ENCODE measurements at regions not wholly inside any gene's neighbourhood (a gene's known extent, or its start where the extent isn't known, plus 50 kb on each side); places are given as distances from the start of the nearest gene placed in this dataset.

DNA sequence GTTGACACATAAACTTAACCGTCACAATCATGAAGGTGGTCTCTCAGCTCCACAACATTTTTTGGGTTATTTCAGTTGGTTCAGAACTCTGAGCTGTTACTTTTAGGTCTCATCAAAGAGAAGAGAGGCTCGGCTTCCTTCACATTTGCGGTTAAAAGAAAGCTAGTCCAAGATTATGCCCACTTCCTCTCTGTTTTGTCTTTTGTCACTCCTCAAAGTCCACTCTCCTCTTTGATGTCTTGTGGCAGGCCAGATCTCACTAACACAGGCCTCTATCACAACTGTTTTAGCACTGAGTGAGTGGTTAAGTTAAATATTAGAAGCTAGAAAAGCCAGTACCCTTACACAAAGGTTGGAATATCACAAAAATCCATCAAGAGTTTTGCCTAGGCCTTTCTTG lies 195.7 kb downstream of the FCRL5 start:
- TF ChIP-seq EP300 (IDR thresholded peaks at IDR 0.05) (no peak), POLR2A (IDR thresholded peaks at IDR 0.05; ENCODE audit: low read depth) (no peak), POLR2AphosphoS5 (IDR thresholded peaks at IDR 0.05) (no peak)
- TF ChIP-seq, protein P1, sequence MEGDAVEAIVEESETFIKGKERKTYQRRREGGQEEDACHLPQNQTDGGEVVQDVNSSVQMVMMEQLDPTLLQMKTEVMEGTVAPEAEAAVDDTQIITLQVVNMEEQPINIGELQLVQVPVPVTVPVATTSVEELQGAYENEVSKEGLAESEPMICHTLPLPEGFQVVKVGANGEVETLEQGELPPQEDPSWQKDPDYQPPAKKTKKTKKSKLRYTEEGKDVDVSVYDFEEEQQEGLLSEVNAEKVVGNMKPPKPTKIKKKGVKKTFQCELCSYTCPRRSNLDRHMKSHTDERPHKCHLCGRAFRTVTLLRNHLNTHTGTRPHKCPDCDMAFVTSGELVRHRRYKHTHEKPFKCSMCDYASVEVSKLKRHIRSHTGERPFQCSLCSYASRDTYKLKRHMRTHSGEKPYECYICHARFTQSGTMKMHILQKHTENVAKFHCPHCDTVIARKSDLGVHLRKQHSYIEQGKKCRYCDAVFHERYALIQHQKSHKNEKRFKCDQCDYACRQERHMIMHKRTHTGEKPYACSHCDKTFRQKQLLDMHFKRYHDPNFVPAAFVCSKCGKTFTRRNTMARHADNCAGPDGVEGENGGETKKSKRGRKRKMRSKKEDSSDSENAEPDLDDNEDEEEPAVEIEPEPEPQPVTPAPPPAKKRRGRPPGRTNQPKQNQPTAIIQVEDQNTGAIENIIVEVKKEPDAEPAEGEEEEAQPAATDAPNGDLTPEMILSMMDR (IDR thresholded peaks at IDR 0.05) = no peak
